ENCODE measurements at regions not wholly inside any gene's neighbourhood (a gene's known extent, or its start where the extent isn't known, plus 50 kb on each side); places are given as distances from the start of the nearest gene placed in this dataset.

DNA sequence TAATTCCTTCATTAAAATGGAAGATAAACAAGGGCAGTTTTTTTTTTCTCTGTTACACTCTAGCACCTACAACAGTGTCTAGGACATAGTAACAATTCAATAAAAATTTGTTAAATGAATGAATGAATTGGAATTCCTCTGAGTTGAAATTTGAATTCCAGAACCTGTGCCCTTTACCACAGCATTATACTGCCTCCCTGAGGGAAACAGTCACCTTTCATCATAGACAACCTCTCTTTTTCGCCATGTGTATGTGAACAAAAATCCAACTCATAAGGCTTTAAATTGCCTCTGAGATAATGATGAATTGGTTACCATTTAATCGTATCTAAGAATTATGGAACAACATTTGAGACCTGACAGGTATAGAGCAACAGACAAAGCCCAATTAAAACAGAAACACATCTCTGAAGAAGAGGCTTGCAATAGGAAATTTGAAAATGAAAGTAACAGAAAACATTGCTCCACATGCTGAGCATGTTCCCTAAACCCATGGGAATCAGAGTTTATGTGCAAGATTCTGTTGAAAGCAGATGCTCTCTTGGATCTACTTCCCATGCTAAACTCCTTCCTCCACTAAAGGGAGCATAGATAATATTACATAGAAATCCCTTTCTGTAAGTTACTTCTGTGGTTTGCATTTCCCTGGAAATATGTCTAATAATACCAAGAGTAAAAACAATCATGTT, 657.8 kb downstream of the GALC start:
- no peaks in the 10 kb centered on the region for H3K4me1 ChIP-seq
- no peak for DNase-seq
- H3K36me3 ChIP-seq = no peaks in the 10 kb centered on the region
- no peak overlapping the region for H3K4me3 ChIP-seq
- no peaks in the 10 kb centered on the region for H3K27me3 ChIP-seq
- H3K9me3 ChIP-seq = no peaks in the 10 kb centered on the region
- H3K27ac ChIP-seq = no peak overlapping the region
- intact Hi-C loops (cut with DNase I) = no loop called here
- no peak for TF ChIP-seq CTCF (IDR thresholded peaks at IDR 0.05)
- no peak for TF ChIP-seq POLR2A (IDR thresholded peaks at IDR 0.05)
- 82 to 91% methylated on average over 2 of the region's 2 CpGs for WGBS, 2 donors

GRCh38 chr14:87331991-87332390, 661.0 kb downstream of the GALC start:
- Histone ChIP-seq H3K4me1 (no peaks in the 10 kb centered on the region), H3K9me3 (no peaks in the 10 kb centered on the region), H3K4me3 (no peak overlapping the region), H3K27ac (no peak overlapping the region), H3K27me3 (no peaks in the 10 kb centered on the region), H3K36me3 (no peaks in the 10 kb centered on the region)
- intact Hi-C loops (cut with DNase I) = no loop called here
- no peak for DNase-seq
- 17 to 24% methylated on average over 2 of the region's 2 CpGs for WGBS, 2 donors
- TF ChIP-seq POLR2A (IDR thresholded peaks at IDR 0.05) = no peak
- no peak for TF ChIP-seq CTCF (IDR thresholded peaks at IDR 0.05)

DNA sequence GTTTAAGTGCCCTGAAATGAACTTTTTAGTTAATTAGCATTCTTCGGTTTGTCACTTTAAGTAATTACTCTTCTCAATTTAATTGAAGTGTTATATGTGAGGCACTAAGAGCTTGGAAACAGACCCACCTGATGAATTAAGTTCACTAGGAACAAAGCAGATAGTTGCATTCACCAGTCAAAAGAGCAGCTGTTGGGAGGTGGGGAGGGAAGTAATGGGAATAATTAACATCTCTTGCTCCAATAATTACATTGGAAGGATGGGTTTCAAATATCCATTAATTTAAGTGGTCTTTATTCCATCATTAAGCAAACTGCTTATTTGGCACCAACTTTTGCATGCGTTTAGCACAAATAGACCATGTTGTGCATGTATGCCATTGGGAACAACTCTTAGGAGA, 667.2 kb downstream of the GALC start:
- no peaks in the 10 kb centered on the region for H3K9me3 ChIP-seq
- 87 to 94% methylated on average over 2 of the region's 2 CpGs for WGBS, 2 donors

DNA sequence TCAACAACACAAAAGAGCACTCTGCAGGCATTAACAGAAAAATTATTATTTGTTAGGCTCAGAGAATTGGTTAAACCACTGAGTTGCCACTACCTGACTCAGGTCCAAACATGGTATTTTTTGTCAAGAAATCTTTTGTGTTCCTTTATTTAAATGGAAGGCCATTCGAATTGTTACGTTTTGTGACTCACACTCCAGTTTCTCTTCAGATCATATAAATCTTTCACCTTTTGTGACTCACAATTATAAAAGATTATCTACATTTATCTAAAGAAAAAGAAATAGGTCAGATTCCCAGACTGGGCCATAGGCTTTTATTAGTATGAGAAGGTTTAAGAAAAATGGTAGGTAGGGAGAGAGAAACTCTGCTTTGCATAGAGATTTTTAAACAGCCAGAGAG, 669.8 kb downstream of the GALC start:
- no peaks in the 10 kb centered on the region for H3K36me3 ChIP-seq
- no peak overlapping the region for H3K27ac ChIP-seq
- no peaks in the 10 kb centered on the region for H3K4me1 ChIP-seq
- intact Hi-C loops (cut with DNase I) = no loop called here
- 55 to 56% methylated on average over 2 of the region's 2 CpGs for WGBS, 2 donors
- H3K4me3 ChIP-seq = no peak overlapping the region
- H3K9me3 ChIP-seq = no peaks in the 10 kb centered on the region
- no peaks in the 10 kb centered on the region for H3K27me3 ChIP-seq
- no peak for TF ChIP-seq CTCF (IDR thresholded peaks at IDR 0.05)
- no peak for TF ChIP-seq POLR2A (IDR thresholded peaks at IDR 0.05)
- no peak for DNase-seq

More for the DNA sequence above, 667.2 kb downstream of the GALC start:
- no peaks in the 10 kb centered on the region for H3K36me3 ChIP-seq
- intact Hi-C loops (cut with DNase I) = no loop called here
- H3K27ac ChIP-seq = no peak overlapping the region
- no peak for DNase-seq
- H3K27me3 ChIP-seq = no peaks in the 10 kb centered on the region
- H3K4me3 ChIP-seq = no peak overlapping the region
- TF ChIP-seq CTCF (IDR thresholded peaks at IDR 0.05) (no peak), POLR2A (IDR thresholded peaks at IDR 0.05) (no peak)
- H3K4me1 ChIP-seq = no peaks in the 10 kb centered on the region

GRCh38 chr14:87321548-87321947, 671.4 kb downstream of the GALC start:
- H3K36me3 ChIP-seq = no peaks in the 10 kb centered on the region
- TF ChIP-seq POLR2A (IDR thresholded peaks at IDR 0.05) = no peak
- TF ChIP-seq CTCF (IDR thresholded peaks at IDR 0.05) = no peak
- no peak overlapping the region for H3K4me3 ChIP-seq
- intact Hi-C loops (cut with DNase I) = no loop called here
- no peaks in the 10 kb centered on the region for H3K4me1 ChIP-seq
- H3K27ac ChIP-seq = no peak overlapping the region
- H3K9me3 ChIP-seq = no peaks in the 10 kb centered on the region
- 66 to 69% methylated on average over 1 of the region's 1 CpG for WGBS, 2 donors
- no peaks in the 10 kb centered on the region for H3K27me3 ChIP-seq
- DNase-seq = no peak

All from esophagus squamous epithelium (tissue), 5 donors.